Peyer's patch (tissue), 4 donors: ENCODE measurements at regions not wholly inside any gene's neighbourhood (a gene's known extent, or its start where the extent isn't known, plus 50 kb on each side); places are given as distances from the start of the nearest gene placed in this dataset.
"Not testable (repeated sequence)": the region's sequence is repeated elsewhere in the genome, so short reads cannot be mapped to it uniquely, and the experiment has no call there.

Source experiments
- DNase-seq, 3 donors: peaks; one replicate each; pipeline ENCODE4 v3.0.0-alpha.2; 2017 to 2019
- H3K27ac ChIP-seq, 4 donors: fragments of 200-600 bp; sonication (generic); one replicate each; pipeline ENCODE4 v1.5.1; 2016 to 2019
- H3K27me3 ChIP-seq, 2 donors: fragments of 200-600 bp; sonication (generic); one replicate each; pipeline ENCODE4 v1.5.1; 2019
- H3K36me3 ChIP-seq, 3 donors: fragments of 200-600 bp; sonication (generic); one replicate each; pipeline ENCODE4 v1.5.1; 2016 to 2019
- H3K4me1 ChIP-seq, 4 donors: fragments of 200-600 bp; sonication (generic); one replicate each; pipeline ENCODE4 v1.5.1; 2016 to 2019
- H3K4me3 ChIP-seq, 4 donors: fragments of 200-600 bp; sonication (generic); 1 replicate in 3 of 4; 2 replicates in 1 of 4; pipeline ENCODE4 v1.5.1; 2016 to 2019; ENCODE audit warnings: mild to moderate bottlenecking in 1 of 4
- H3K9me3 ChIP-seq, 4 donors: fragments of 200-600 bp; sonication (generic); one replicate each; pipeline ENCODE4 v1.5.1; 2016 to 2019; ENCODE audit warnings: mild to moderate bottlenecking in 1 of 4
- POLR2A ChIP-seq, 2 donors: fragments of 450-650 bp; IDR thresholded peaks; one replicate each; pipeline ENCODE4 v1.5.1; 2017; ENCODE audit warnings: antibody characterized with exemption in 2 of 2, mild to moderate bottlenecking in 2 of 2, moderate library complexity in 2 of 2
- TF ChIP-seq, protein P1 (sequence below), 6 experiments: fragments of 450-650 bp in 4 of 6; fragments of 200-600 bp in 2 of 6; sonication (generic) in 1 of 6; IDR thresholded peaks; one replicate each; pipeline ENCODE4 v1.5.1; 2017 to 2019; ENCODE audit warnings: antibody characterized with exemption in 6 of 6, mild to moderate bottlenecking in 3 of 6, moderate library complexity in 1 of 6

DNA sequence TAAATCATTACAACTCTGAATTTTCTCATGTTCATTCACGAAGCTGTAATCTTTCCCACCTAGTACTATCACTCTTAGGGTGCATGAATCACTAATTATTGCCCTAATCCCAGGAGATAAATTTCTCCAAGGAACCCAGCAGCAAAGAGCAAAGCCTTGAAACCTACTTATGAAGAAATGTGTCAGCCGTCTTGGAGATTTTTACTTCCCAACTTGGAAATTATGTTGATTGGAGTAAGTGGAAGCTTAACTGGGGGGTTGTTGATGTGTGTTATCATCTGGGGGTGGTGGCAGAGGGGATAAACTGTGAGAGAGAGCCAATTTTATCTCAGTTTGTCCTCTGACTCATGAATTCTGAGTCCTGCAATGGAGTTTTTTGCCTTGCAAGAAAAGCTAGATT is 440.5 kb upstream of the WWC1 start:
- no peak for TF ChIP-seq POLR2A (IDR thresholded peaks at IDR 0.05)
- TF ChIP-seq, protein P1, sequence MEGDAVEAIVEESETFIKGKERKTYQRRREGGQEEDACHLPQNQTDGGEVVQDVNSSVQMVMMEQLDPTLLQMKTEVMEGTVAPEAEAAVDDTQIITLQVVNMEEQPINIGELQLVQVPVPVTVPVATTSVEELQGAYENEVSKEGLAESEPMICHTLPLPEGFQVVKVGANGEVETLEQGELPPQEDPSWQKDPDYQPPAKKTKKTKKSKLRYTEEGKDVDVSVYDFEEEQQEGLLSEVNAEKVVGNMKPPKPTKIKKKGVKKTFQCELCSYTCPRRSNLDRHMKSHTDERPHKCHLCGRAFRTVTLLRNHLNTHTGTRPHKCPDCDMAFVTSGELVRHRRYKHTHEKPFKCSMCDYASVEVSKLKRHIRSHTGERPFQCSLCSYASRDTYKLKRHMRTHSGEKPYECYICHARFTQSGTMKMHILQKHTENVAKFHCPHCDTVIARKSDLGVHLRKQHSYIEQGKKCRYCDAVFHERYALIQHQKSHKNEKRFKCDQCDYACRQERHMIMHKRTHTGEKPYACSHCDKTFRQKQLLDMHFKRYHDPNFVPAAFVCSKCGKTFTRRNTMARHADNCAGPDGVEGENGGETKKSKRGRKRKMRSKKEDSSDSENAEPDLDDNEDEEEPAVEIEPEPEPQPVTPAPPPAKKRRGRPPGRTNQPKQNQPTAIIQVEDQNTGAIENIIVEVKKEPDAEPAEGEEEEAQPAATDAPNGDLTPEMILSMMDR (IDR thresholded peaks at IDR 0.05), result no peak

DNA sequence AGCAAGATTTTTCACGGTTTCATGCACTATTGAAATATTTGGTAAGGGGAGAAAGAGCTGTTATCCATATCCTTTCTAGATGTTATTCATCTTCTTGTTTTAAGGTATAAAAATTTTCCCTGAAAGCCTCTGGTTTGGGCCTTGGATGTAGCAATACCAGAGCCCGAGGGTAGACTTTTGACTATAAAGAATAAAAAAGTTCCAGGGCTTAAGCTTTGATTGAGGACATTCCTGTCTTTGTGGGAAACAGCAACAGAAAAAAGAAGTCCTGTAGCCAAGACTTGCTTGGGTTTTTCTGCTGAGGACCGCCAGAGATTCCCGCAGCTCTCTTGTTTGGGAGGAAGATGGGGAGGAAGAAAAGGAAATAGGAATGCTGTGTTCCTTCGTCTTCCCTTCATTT is 440.0 kb upstream of the WWC1 start:
- Histone ChIP-seq H3K27ac (no peak overlapping the region), H3K4me3 (no peak overlapping the region), H3K4me1 (no peaks in the 10 kb centered on the region), H3K36me3 (no peaks in the 10 kb centered on the region), H3K9me3 (no peaks in the 10 kb centered on the region), H3K27me3 (no peaks in the 10 kb centered on the region)
- DNase-seq, result no peak
- TF ChIP-seq POLR2A (IDR thresholded peaks at IDR 0.05), result no peak
- TF ChIP-seq, protein P1 (IDR thresholded peaks at IDR 0.05), result no peak

More for the DNA sequence above, 440.5 kb upstream of the WWC1 start:
- no peaks in the 10 kb centered on the region for H3K27me3 ChIP-seq
- no peaks in the 10 kb centered on the region for H3K9me3 ChIP-seq
- H3K4me3 ChIP-seq, result no peak overlapping the region
- H3K36me3 ChIP-seq, result no peaks in the 10 kb centered on the region
- H3K27ac ChIP-seq, result no peak overlapping the region
- DNase-seq, result no peak
- H3K4me1 ChIP-seq, result no peaks in the 10 kb centered on the region

DNA sequence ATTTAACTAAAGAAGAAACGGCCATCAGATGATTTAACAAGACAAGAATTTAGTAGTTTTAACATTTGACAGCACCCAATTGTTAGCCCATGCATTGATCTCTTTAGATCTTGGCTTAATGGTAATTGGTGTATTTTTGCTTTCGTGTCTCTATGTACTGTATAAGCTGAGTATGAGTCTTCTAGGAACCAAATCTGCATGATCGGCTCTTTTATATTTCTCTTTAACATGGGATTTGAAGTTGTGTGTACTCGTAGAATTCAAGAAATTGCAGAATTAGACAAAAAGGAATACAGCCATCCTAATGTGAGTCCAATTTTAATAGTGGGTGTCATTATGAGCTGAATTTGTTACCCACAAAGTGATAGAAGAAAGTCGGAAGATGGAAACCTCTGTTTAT is 438.9 kb upstream of the WWC1 start:
- H3K4me1 ChIP-seq, result no peaks in the 10 kb centered on the region
- DNase-seq, result no peak
- no peak overlapping the region for H3K4me3 ChIP-seq
- TF ChIP-seq, protein P1 (IDR thresholded peaks at IDR 0.05), result no peak
- TF ChIP-seq POLR2A (IDR thresholded peaks at IDR 0.05), result no peak
- no peaks in the 10 kb centered on the region for H3K27me3 ChIP-seq
- no peaks in the 10 kb centered on the region for H3K36me3 ChIP-seq
- H3K9me3 ChIP-seq, result no peaks in the 10 kb centered on the region
- H3K27ac ChIP-seq, result no peak overlapping the region

DNA sequence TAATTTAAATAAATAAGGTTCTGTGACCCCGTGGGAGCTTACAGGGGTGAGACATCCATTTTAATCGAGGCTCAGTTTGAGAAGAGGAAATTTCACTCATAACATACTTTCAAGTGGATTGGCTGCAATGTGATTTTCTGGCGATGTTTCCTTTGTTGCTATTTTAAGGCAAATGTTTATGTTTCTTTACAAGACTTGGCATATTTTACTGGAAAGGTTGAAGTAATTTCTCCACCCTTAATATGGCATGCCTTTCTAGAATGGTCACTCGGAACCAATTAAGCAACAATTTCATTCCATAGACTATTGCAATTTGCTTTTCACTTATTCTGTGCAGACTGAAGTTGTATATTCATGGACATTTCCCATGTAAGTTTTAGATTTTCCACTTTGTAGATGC is 438.0 kb upstream of the WWC1 start:
- TF ChIP-seq, protein P1 (IDR thresholded peaks at IDR 0.05), result no peak
- no peak for TF ChIP-seq POLR2A (IDR thresholded peaks at IDR 0.05)

DNA sequence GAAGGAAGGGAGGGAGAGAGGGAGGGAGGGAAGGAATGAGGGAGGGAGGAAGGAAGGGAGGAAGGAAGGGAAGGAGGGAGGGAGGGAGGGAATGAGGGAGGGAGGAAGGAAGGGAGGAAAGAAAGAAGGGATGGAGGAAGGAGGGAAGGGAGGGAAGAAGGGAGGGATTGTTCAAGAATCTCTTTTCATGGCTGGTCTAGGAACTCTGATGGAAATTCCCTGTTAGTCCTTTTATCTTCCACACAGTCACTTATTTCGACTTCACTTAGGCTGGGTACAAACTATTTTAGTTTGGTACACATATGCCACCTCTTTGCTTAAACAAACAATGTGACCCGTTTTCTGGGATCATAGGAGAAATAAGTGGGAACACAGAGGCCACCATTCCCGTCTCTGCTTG is 435.6 kb upstream of the WWC1 start:
- Histone ChIP-seq H3K4me3 (no peak overlapping the region), H3K36me3 (no peaks in the 10 kb centered on the region), H3K27me3 (no peaks in the 10 kb centered on the region), H3K9me3 (no peaks in the 10 kb centered on the region), H3K4me1 (no peaks in the 10 kb centered on the region), H3K27ac (no peak overlapping the region)
- TF ChIP-seq, protein P1 (IDR thresholded peaks at IDR 0.05), result no peak
- TF ChIP-seq POLR2A (IDR thresholded peaks at IDR 0.05), result no peak
- no peak for DNase-seq

More for the DNA sequence above, 438.0 kb upstream of the WWC1 start:
- Histone ChIP-seq H3K27me3 (no peaks in the 10 kb centered on the region), H3K36me3 (no peaks in the 10 kb centered on the region), H3K4me1 (no peaks in the 10 kb centered on the region), H3K9me3 (no peaks in the 10 kb centered on the region), H3K27ac (no peak overlapping the region), H3K4me3 (no peak overlapping the region)
- no peak for DNase-seq

DNA sequence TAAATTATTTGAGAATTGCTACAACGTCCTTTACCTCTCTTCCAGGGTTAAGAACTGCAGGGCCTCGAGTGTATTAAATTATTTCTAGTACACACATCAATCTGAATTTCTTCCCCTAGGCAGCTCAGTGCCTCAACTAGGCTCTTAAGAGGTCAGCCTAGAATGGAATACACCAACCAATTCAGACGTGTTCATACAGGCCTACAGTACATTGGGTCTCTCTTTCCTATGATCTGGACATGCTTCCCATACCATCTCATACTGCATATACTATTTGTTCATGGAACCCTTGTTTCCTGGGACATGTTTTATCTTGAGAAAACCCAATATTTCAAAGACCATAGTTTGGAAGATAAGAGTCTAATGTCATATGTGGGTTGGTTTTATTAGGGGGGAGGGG is 434.1 kb upstream of the WWC1 start:
- Histone ChIP-seq H3K27me3 (no peaks in the 10 kb centered on the region), H3K27ac (no peak overlapping the region), H3K9me3 (no peaks in the 10 kb centered on the region), H3K4me3 (no peak overlapping the region), H3K4me1 (no peaks in the 10 kb centered on the region), H3K36me3 (no peaks in the 10 kb centered on the region)
- DNase-seq, result no peak
- TF ChIP-seq, protein P1 (IDR thresholded peaks at IDR 0.05), result no peak
- no peak for TF ChIP-seq POLR2A (IDR thresholded peaks at IDR 0.05)

DNA sequence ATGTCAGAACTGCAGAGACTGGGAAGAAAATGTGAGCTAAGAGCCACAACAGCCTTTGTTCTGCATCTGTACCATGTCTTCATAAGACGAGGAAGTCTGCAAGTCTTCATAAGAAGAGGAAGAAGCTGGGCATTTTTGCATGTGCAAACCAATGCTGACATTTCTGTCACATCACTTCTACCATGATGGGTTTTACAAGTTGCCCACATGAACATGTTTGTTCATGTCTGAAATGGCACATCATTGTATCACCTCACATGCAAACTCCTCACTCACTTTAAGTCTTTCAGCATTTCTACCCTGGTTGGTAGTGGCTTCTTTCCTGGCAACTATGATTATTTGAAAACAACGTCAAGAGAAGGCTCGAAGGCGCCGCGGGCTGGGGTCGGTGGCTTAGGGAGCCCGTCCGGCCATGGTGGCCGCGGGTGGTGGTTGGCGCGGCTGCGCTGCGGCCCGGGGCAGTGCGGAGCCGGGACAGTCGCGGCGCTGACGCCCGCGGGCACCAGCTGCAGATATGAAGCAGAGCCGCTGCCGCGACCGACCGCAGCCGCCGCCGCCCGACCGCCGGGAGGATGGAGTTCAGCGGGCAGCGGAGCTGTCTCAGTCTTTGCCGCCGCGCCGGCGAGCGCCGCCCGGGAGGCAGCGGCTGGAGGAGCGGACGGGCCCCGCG is 433.1 kb upstream of the WWC1 start:
- H3K4me3 ChIP-seq, H3K27ac ChIP-seq, DNase-seq, H3K27me3 ChIP-seq, H3K9me3 ChIP-seq, H3K36me3 ChIP-seq, H3K4me1 ChIP-seq: not testable (repeated sequence)
